GM18520 (cell line): ENCODE measurements at regions not wholly inside any gene's neighbourhood (a gene's known extent, or its start where the extent isn't known, plus 50 kb on each side); places are given as distances from the start of the nearest gene placed in this dataset.
A peak's percentile ranks its signal among the peaks of the same experiment; 100 is the strongest.
"Not testable (repeated sequence)": the region's sequence is repeated elsewhere in the genome, so short reads cannot be mapped to it uniquely, and the experiment has no call there.

ENCODE experiments used
- ATAC-seq: cut with Tn5 transposase; IDR thresholded peaks from one replicate; pipeline ENCODE4 v1.9.1; 2021; ENCODE audit not compliant: unreplicated experiment

GRCh38 chr6:120931520-120932180 is 402.6 kb downstream of the TBC1D32 start:
- ATAC-seq: not testable (repeated sequence)

- ATAC-seq: not testable (repeated sequence)
These were observed 403.8 kb downstream of the TBC1D32 start for GRCh38 chr6:120930500-120930899.

- no peak for ATAC-seq
These were observed 410.1 kb downstream of the TBC1D32 start for GRCh38 chr6:120924214-120924613.

GRCh38 chr6:120918137-120918536 is 416.1 kb downstream of the TBC1D32 start:
- peak; percentile 45 for ATAC-seq

- no peak for ATAC-seq
These were observed 417.4 kb downstream of the TBC1D32 start for GRCh38 chr6:120916844-120917243.

- no peak for ATAC-seq
These were observed 420.8 kb downstream of the TBC1D32 start for GRCh38 chr6:120913486-120913885.

- ATAC-seq: no peak
These were observed 425.5 kb downstream of the TBC1D32 start for GRCh38 chr6:120908767-120909166.

- no peak for ATAC-seq
These were observed 430.4 kb downstream of the TBC1D32 start for GRCh38 chr6:120903836-120904235.

- ATAC-seq: no peak
These were observed 434.3 kb downstream of the TBC1D32 start for GRCh38 chr6:120899932-120900331.

GRCh38 chr6:120894077-120894476 is 440.2 kb downstream of the TBC1D32 start:
- ATAC-seq: peak; percentile 73

GRCh38 chr6:120876931-120877330 is 457.3 kb downstream of the TBC1D32 start:
- ATAC-seq: no peak

- peak; percentile 37 for ATAC-seq
These were observed 457.9 kb downstream of the TBC1D32 start for GRCh38 chr6:120876424-120876823.

- ATAC-seq: peak; percentile 44
These were observed 458.4 kb downstream of the TBC1D32 start for GRCh38 chr6:120875900-120876299.

GRCh38 chr6:120874422-120874821 is 459.9 kb downstream of the TBC1D32 start:
- no peak for ATAC-seq

GRCh38 chr6:120873125-120873865 is 461.0 kb downstream of the TBC1D32 start:
- no peak for ATAC-seq

GRCh38 chr6:120872262-120872578 is 462.1 kb downstream of the TBC1D32 start:
- no peak for ATAC-seq

- no peak for ATAC-seq
These were observed 462.6 kb downstream of the TBC1D32 start for GRCh38 chr6:120871416-120872261.

- ATAC-seq: no peak
These were observed 464.9 kb downstream of the TBC1D32 start for GRCh38 chr6:120869397-120869796.

GRCh38 chr6:120857422-120857821 is 476.9 kb downstream of the TBC1D32 start:
- no peak for ATAC-seq

- no peak for ATAC-seq
These were observed 479.7 kb downstream of the TBC1D32 start for GRCh38 chr6:120854583-120854982.

GRCh38 chr6:120853489-120853888 is 480.8 kb downstream of the TBC1D32 start:
- no peak for ATAC-seq
